Daoy (cell line): ENCODE measurements at regions not wholly inside any gene's neighbourhood (a gene's known extent, or its start where the extent isn't known, plus 50 kb on each side); places are given as distances from the start of the nearest gene placed in this dataset.
"Not testable (repeated sequence)": the region's sequence is repeated elsewhere in the genome, so short reads cannot be mapped to it uniquely, and the experiment has no call there.

Experiments
- DNase-seq: peaks from one replicate; pipeline ENCODE4 v3.0.0-alpha.2; 2015; ENCODE audit warnings: low read depth

DNA sequence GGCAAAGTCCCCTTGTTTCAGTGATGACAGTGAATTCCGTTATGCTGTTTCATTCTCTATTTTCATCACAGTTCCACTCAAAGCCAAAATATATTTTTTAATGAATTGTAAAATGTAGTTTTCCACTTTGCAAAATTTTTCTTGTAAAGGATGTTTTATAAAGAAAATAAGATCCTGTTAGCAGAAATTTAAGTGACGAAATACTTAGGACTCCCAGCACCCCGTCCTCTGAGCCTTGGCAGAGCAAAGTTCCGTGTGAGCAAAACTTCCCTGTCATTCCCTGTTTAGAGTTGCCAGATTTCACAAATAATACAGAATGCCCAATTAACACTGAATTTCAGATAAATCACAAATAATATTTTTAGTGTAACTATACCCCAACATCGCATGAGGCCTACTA, 81.0 kb upstream of the RBPJ start:
- no peak for DNase-seq

GRCh38 chr4:26241179-26241578, 79.6 kb upstream of the RBPJ start:
- no peak for DNase-seq

DNA sequence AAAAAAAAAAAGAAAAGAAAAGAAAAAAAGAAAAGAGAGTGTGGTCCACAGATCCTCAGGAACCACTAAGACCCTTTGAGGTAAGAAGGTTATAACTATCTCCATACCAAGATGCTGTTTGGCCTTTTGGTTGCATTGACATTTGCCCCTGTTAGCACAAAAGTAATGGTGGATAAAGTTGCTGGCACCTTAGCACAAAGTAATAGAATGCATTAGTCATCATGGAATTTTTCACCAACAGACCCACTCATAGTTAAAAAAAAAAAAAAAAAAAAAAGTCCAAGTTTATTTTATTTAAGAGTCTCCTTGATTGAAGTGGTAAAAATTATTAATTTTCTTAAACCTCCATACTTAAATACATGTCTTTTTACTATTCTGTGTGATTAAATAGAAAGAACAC, 78.4 kb upstream of the RBPJ start:
- no peak for DNase-seq

- DNase-seq: not testable (repeated sequence)
Measured at GRCh38 chr4:26244138-26244537, 76.7 kb upstream of the RBPJ start.

- no peak for DNase-seq
Measured at GRCh38 chr4:26248647-26249046, 72.2 kb upstream of the RBPJ start.

- DNase-seq: no peak
Measured at GRCh38 chr4:26252349-26253025, 68.3 kb upstream of the RBPJ start.

GRCh38 chr4:26253968-26254367, 66.8 kb upstream of the RBPJ start:
- DNase-seq: no peak

DNA sequence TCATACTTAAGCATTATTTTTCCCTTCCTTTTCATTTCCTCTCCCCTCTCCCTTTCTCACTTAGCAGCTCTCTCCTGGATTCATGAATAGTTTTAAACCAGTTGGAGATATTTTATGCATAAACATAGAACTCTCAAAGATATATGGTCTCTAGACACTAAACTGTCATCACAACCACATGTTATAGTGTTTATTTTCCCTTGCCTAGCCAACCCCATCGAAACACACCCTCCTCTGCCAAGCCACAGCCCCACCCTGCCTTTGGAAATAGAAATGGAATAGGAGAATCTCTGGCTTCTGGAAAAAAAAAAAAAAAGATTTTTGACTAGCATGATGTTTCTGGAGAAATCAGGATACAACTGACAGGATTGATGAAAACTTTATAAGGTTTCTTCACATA, 64.8 kb upstream of the RBPJ start:
- DNase-seq: no peak

DNA sequence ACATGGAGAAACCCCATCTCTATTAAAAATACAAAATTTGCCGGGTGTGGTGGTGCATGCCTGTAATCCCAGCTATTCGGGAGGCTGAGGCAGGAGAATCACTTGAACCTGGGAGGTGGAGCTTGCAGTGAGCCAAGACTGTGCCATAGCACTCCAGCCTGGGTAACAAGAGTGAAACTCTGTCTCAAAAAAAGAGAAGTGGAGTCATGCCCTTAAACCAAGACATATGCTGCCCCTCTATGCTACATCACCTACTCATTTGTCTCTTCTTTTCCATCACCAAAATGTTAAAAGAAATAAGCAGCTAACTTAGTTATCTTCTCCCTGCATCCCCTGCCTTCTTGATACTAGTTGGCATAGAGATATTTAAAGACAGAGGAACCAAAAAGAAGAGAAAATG, 63.4 kb upstream of the RBPJ start:
- DNase-seq: not testable (repeated sequence)

DNA sequence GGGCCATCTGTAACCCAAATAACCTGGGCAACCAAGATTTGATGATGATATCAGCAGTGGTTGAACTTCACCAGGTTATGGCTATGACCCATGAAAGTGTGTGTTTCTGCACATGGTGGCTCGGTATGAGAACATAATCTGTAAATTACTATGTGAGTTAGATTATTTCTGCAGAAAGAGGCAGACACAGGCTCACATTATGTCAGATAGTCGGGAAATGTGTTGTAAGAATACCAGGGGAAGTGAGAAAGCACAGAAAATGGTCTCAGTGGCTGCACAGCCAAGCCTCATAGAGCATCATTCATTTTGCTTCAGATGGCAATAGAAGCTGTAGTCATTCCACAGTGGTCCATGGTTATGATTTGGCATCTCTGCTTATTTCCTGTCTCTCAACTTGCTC, 63.0 kb upstream of the RBPJ start:
- no peak for DNase-seq

GRCh38 chr4:26260571-26260970, 60.2 kb upstream of the RBPJ start:
- DNase-seq: no peak

DNA sequence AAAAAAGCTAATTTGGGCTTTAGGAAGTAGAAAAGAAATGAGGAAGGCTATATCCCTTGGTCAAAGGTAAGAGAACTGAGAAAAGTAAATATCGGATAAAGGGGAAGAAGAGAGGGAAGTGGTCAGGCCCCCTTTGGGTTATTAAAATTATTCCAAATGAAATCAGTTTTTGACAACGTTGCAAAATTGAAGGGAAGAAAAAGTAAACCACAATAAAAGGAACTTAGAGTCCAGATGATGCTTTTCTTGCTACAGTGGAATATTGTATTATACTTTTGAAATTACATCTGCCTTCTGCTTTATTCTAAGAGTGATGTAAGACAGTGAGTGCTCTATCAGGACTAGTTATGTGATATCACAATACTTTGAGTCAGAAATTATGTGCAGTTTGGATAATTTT, 59.4 kb upstream of the RBPJ start:
- no peak for DNase-seq

DNA sequence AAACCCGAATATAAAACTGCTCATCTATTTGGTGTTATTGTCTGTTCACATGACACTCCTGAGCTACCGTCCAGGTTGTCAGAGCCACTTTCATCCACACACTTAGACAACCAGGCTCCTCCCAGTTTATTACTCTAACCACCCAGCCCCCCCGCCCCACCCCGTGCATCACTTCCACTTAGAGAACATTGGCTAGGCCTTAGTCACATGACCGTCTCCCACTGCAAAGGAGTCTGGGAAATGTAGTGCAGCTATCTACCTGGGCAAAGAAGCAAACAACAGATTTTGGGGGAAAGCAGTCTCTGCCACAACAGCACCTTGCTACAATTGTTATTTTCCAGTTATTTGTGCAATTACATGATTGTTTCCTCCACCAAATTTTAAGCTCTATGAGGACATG, 57.6 kb upstream of the RBPJ start:
- DNase-seq: peak; percentile 32

DNA sequence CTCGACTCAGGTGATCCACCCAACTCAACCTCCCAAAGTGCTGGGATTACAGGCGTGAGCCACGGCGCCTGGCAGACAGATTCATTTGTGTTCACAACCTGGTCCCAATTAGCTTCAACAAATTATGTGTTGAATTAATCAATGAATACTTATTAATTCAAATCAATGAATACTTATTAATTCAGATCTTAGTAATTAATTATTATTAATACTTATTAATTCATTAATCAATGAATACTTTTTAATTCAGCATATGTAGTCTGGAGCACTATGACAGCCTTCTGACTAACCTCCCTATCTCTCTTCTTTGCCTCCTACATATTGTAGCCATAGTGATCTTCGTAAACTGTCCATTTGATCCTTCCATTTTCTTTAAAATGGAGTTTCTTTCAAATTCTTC, 56.7 kb upstream of the RBPJ start:
- no peak for DNase-seq

DNA sequence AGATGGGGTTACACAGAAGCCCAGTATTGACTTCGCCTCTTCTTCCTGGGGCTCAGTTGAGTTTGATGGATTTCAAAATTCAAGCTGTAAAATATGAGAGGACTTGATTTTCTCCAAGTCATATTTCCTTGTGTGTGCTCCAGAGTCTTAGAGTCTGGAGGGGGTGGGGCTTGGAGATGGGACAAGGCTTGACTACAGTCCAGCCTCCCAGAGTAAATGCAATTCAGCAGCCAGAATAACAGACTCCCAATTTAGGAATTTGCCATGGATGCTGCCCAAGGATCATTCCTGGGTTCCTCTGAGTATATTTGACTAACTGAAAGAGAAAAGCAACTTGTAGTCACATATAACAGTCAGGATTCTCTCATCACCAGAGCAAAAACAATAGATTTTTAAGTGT, 53.7 kb upstream of the RBPJ start:
- DNase-seq: no peak

DNA sequence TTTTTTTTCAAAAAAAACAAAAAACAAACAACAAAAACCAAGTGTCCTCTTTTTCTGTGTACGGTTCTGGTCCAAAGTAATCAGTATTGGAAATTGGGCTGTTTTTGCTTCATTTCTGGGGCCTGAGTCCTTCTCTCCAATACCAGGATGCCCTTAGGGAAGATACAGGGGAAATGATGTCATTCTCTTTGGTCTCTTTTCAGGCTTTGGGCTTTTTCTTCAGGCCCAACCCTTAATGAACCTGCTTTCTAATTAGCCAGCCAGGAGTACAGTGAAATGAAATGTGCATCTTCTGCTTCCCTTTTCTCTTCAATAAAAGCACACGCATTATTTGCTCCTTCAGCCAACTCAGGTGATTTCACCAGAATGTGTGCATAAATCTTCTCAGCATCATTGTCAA, 52.6 kb upstream of the RBPJ start:
- no peak for DNase-seq

- DNase-seq: no peak
Measured at GRCh38 chr4:26269038-26269437, 51.8 kb upstream of the RBPJ start.
